ENCODE measurements at regions not wholly inside any gene's neighbourhood (a gene's known extent, or its start where the extent isn't known, plus 50 kb on each side); places are given as distances from the start of the nearest gene placed in this dataset.

DNA sequence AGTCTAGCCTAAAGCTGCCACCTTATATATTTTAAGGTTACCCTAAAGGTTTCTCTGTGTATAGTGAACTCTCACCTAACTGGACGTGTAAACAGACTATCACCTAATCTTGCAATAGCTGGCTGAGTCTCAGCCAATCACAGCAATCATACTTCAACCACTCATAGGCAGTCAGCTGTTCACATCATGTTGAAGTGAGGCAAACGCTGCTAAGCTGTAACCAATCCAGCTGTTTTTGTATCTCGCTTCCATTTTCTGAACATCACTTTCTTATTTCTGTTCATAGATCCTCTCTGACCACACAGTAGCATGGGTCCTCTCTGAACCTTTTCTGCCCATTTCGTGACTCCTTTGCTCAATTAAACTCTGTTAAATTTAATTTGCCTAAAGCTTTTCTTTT, 468.2 kb upstream of the POU3F3 start:
- no peak overlapping the region for H3K27ac ChIP-seq
- TF ChIP-seq, protein P1, sequence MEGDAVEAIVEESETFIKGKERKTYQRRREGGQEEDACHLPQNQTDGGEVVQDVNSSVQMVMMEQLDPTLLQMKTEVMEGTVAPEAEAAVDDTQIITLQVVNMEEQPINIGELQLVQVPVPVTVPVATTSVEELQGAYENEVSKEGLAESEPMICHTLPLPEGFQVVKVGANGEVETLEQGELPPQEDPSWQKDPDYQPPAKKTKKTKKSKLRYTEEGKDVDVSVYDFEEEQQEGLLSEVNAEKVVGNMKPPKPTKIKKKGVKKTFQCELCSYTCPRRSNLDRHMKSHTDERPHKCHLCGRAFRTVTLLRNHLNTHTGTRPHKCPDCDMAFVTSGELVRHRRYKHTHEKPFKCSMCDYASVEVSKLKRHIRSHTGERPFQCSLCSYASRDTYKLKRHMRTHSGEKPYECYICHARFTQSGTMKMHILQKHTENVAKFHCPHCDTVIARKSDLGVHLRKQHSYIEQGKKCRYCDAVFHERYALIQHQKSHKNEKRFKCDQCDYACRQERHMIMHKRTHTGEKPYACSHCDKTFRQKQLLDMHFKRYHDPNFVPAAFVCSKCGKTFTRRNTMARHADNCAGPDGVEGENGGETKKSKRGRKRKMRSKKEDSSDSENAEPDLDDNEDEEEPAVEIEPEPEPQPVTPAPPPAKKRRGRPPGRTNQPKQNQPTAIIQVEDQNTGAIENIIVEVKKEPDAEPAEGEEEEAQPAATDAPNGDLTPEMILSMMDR (IDR thresholded peaks at IDR 0.05): no peak
- TF ChIP-seq ZFX (IDR thresholded peaks at IDR 0.05; ENCODE audit: borderline replicate concordance): no peak

DNA sequence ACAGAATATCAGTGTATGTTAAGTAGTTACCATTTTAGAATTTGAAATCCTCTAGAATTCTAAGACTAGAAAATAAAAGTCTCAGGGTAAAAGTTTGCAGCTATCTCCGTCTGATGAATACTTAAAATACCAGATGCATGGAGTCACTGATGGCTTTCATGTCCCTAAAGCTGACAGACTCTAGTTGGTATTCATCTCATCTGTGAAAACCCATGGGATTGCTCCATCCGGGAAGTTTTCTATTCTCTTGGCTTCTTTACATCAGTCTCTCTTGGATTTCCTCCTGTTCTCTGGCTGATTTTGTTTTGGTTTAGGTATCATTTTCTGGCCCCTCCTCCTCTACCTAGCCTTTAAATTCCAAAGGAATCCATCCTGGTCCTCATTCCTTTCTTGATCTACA, 465.6 kb upstream of the POU3F3 start:
- TF ChIP-seq ZFX (IDR thresholded peaks at IDR 0.05; ENCODE audit: borderline replicate concordance): no peak

DNA sequence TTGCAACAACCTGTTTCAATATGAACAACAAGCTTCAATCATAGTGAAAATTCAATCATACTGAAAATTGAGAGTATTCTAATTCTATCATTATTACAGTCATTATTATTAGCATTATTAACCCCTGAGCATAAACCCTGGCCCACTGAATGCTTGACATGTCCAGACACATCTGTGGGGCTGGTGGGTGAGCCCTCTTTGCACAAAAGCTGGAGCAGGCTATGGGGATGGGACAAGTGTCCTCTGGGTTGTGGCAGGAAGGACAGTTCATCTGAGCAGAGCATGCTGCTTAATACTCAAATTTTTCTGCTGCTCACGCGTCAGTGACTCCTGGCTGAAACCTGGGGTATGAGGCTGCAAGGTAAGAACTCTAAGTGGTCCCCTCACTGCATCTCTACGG, 451.1 kb upstream of the POU3F3 start:
- no peak for TF ChIP-seq ZFX (IDR thresholded peaks at IDR 0.05; ENCODE audit: borderline replicate concordance)
- TF ChIP-seq, protein P1 (IDR thresholded peaks at IDR 0.05): no peak
- H3K27ac ChIP-seq: no peak overlapping the region

More for the DNA sequence above, 465.6 kb upstream of the POU3F3 start:
- no peak overlapping the region for H3K27ac ChIP-seq

DNA sequence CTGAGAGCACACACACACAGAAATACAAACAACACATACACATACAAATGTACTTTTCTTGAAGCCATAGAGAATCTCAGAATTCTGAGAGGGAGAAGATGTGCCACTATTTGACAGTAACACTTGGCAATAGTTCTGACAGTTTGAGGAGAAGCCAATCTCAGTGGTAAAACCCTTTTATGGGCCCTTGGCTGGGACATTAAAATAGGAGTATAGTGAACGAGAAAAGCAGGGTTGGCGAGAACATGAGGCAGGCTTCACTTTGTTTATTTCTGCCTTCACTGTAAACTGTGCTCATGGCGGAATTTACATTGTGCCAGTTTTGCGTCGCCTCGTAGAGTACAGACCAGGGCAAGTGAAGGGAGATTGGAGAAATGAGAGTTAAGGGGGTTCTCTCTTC, 449.4 kb upstream of the POU3F3 start:
- H3K27ac ChIP-seq: no peak overlapping the region
- no peak for TF ChIP-seq ZFX (IDR thresholded peaks at IDR 0.05; ENCODE audit: borderline replicate concordance)
- TF ChIP-seq, protein P1 (IDR thresholded peaks at IDR 0.05): no peak

DNA sequence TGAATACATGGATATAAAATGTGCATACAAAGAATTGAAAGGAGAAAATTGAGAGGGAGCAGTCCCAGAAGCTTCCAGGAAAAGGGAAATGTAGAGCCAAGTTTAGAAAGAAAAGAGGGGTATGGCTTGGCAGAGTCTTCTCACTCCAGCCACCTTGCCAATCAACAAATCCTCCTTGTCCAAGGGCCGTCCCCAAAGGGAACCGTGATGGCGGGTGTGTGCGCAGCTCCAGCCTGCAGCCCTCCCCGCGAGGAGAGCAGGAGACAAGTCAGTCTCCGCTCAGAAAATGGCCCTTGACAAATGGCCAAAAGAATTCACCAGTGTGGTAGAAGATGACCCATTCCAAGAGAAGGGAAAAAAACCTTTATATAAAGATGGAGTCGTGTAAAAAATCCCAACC, 448.3 kb upstream of the POU3F3 start:
- H3K27ac ChIP-seq: no peak overlapping the region
- no peak for TF ChIP-seq ZFX (IDR thresholded peaks at IDR 0.05; ENCODE audit: borderline replicate concordance)
- TF ChIP-seq, protein P1 (IDR thresholded peaks at IDR 0.05): no peak

DNA sequence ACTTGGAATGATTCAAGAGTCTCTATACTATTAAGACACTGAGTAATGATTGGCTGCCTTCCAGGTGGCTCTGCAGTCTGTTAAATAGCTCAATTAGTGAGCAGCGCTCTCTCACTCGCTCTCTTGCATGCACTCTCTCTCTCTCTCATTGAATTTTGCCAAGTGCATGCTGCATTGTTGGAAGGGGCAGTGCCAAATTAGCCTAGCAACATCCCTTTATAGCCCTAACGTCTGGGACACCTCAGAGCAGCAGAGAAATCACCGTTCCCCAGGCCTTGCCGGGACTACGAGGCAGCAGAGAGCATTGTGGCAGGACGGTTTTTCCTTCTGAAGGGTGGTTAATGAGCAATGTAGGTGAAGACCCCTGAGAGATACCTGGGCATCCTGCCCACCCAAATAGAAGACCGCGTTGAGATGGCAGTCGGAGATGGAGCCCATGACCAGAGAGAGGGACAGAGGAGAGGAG, 447.6 kb upstream of the POU3F3 start:
- no peak overlapping the region for H3K27ac ChIP-seq
- TF ChIP-seq, protein P1 (IDR thresholded peaks at IDR 0.05): no peak

DNA sequence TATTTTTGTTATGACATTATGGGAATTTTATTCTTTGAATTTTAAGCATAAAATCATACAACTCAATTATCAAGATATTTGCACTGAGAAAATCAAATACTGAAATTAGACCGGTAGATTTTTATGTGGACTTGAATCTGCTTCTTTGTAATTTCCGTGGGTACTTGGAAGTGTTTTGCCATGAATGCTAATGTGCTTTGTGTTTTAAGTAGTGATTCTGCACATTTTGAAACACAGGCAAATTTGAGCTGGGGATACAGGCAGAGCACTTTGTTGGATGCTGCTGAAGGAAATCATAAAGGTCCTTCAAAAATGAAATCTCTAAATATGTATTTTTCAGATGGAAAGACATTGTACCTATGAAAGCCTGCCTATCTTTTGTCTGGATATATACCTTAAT, 446.3 kb upstream of the POU3F3 start:
- H3K27ac ChIP-seq: no peak overlapping the region
- TF ChIP-seq, protein P1 (IDR thresholded peaks at IDR 0.05): no peak
- TF ChIP-seq ZFX (IDR thresholded peaks at IDR 0.05; ENCODE audit: borderline replicate concordance): no peak

DNA sequence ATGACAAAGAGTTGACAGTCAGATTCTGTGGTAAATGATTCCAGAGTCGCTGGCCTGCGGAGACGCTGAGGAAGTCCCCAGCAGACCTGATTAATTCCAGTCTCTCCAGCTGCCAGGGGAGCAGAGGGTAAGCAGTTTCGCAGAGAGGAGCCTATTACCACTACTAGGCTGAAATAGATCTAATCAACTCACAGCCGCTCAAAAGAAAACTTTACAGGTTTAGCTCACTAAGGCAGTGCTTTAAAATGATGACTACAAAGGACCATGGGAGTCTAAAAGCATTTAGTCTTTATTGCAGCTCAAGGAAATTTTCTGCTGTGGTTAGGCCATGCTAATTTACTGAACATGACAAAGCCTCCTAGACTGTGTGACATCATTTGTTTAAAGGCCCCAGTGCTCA, 445.6 kb upstream of the POU3F3 start:
- H3K27ac ChIP-seq: no peak overlapping the region
- TF ChIP-seq, protein P1 (IDR thresholded peaks at IDR 0.05): no peak
- TF ChIP-seq ZFX (IDR thresholded peaks at IDR 0.05; ENCODE audit: borderline replicate concordance): no peak

All from 22Rv1 (cell line).